Vagina (tissue), 2 donors: ENCODE measurements at regions not wholly inside any gene's neighbourhood (a gene's known extent, or its start where the extent isn't known, plus 50 kb on each side); places are given as distances from the start of the nearest gene placed in this dataset.

Experiments used
- DNase-seq, 2 donors: peaks; one replicate each; pipeline ENCODE4 v3.0.0-alpha.2; 2017; ENCODE audit errors: extremely low spot score in 2 of 2
- H3K27ac ChIP-seq: fragments of 200-600 bp; sonication (generic); one replicate; pipeline ENCODE4 v1.5.1; 2019
- H3K27me3 ChIP-seq: fragments of 200-600 bp; sonication (generic); one replicate; pipeline ENCODE4 v1.5.1; 2019
- H3K36me3 ChIP-seq, 2 donors: fragments of 200-600 bp; sonication (generic); one replicate each; pipeline ENCODE4 v1.5.1; 2017 to 2019
- H3K4me1 ChIP-seq: fragments of 200-600 bp; sonication (generic); one replicate; pipeline ENCODE4 v1.5.1; 2019
- H3K4me3 ChIP-seq, 2 donors: fragments of 200-600 bp; sonication (generic); 1 replicate in 1 of 2; 2 replicates in 1 of 2; pipeline ENCODE4 v1.5.1; 2016 to 2019
- H3K9me3 ChIP-seq: fragments of 200-600 bp; sonication (generic); one replicate; pipeline ENCODE4 v1.5.1; 2019
- CTCF ChIP-seq, 3 experiments: fragments of 450-650 bp in 2 of 3; fragments of 200-600 bp in 1 of 3; sonication (generic) in 1 of 3; IDR thresholded peaks; one replicate each; pipeline ENCODE4 v1.5.1; 2017 to 2019; ENCODE audit warnings: antibody characterized with exemption in 3 of 3, mild to moderate bottlenecking in 2 of 3, moderate library complexity in 2 of 3
- POLR2A ChIP-seq, 2 donors: fragments of 450-650 bp; IDR thresholded peaks; one replicate each; pipeline ENCODE4 v1.6.1; 2017; ENCODE audit warnings: antibody characterized with exemption in 2 of 2, mild to moderate bottlenecking in 2 of 2, moderate library complexity in 2 of 2
- POLR2AphosphoS5 ChIP-seq, 2 donors: sonication (generic); formaldehyde crosslinking; IDR thresholded peaks; one replicate each; pipeline ENCODE4 v1.9.0; 2017; ENCODE audit warnings: antibody characterized with exemption in 2 of 2, mild to moderate bottlenecking in 2 of 2, low read depth in 1 of 2; ENCODE audit not compliant: insufficient read depth in 1 of 2
- intact Hi-C: fragments of 100-400 bp; cut with DNase I; formaldehyde crosslinking; loops from one replicate; pipeline ENCODE4 v1.15.1; 2023

GRCh38 chr11:105553025-105553424 is 56.8 kb upstream of the GRIA4 start:
- no peak overlapping the region for H3K27ac ChIP-seq
- no peaks in the 10 kb centered on the region for H3K4me1 ChIP-seq
- no peak overlapping the region for H3K4me3 ChIP-seq
- intact Hi-C loops: no loop called here
- DNase-seq: no peak
- no peak for TF ChIP-seq POLR2AphosphoS5 (IDR thresholded peaks at IDR 0.05; ENCODE audit: insufficient read depth in 1 of 2, low read depth in 1 of 2)
- TF ChIP-seq CTCF (IDR thresholded peaks at IDR 0.05): no peak
- no peaks in the 10 kb centered on the region for H3K27me3 ChIP-seq
- H3K36me3 ChIP-seq: no peaks in the 10 kb centered on the region
- H3K9me3 ChIP-seq: no peaks in the 10 kb centered on the region

- Histone ChIP-seq H3K4me1 (no peaks in the 10 kb centered on the region), H3K27me3 (no peaks in the 10 kb centered on the region), H3K4me3 (no peak overlapping the region), H3K36me3 (no peaks in the 10 kb centered on the region), H3K27ac (no peak overlapping the region), H3K9me3 (no peaks in the 10 kb centered on the region)
- DNase-seq: no peak
- intact Hi-C loops: no loop called here
- no peak for TF ChIP-seq CTCF (IDR thresholded peaks at IDR 0.05)
- TF ChIP-seq POLR2AphosphoS5 (IDR thresholded peaks at IDR 0.05; ENCODE audit: insufficient read depth in 1 of 2, low read depth in 1 of 2): no peak
- no peak for TF ChIP-seq POLR2A (IDR thresholded peaks at IDR 0.05)
Observed at GRCh38 chr11:105548359-105548758, 61.5 kb upstream of the GRIA4 start.

- no peaks in the 10 kb centered on the region for H3K27me3 ChIP-seq
- no peak overlapping the region for H3K27ac ChIP-seq
- no peaks in the 10 kb centered on the region for H3K4me1 ChIP-seq
- DNase-seq: no peak
- intact Hi-C loops: no loop called here
- TF ChIP-seq CTCF (IDR thresholded peaks at IDR 0.05) (no peak), POLR2A (IDR thresholded peaks at IDR 0.05) (no peak), POLR2AphosphoS5 (IDR thresholded peaks at IDR 0.05; ENCODE audit: insufficient read depth in 1 of 2, low read depth in 1 of 2) (no peak)
- H3K9me3 ChIP-seq: no peaks in the 10 kb centered on the region
- H3K4me3 ChIP-seq: no peak overlapping the region
- H3K36me3 ChIP-seq: no peaks in the 10 kb centered on the region
Observed at GRCh38 chr11:105538588-105538987, 71.3 kb upstream of the GRIA4 start.

- Histone ChIP-seq H3K4me1 (no peaks in the 10 kb centered on the region), H3K27ac (no peak overlapping the region), H3K36me3 (no peaks in the 10 kb centered on the region), H3K9me3 (no peaks in the 10 kb centered on the region), H3K4me3 (no peak overlapping the region), H3K27me3 (no peaks in the 10 kb centered on the region)
- TF ChIP-seq CTCF (IDR thresholded peaks at IDR 0.05): no peak
- no peak for TF ChIP-seq POLR2AphosphoS5 (IDR thresholded peaks at IDR 0.05; ENCODE audit: insufficient read depth in 1 of 2, low read depth in 1 of 2)
- no peak for TF ChIP-seq POLR2A (IDR thresholded peaks at IDR 0.05)
- DNase-seq: no peak
- intact Hi-C loops: no loop called here
Observed at GRCh38 chr11:105537531-105537930, 72.3 kb upstream of the GRIA4 start.

- H3K27ac ChIP-seq: no peak overlapping the region
- no peak overlapping the region for H3K4me3 ChIP-seq
- H3K9me3 ChIP-seq: no peaks in the 10 kb centered on the region
- H3K4me1 ChIP-seq: no peaks in the 10 kb centered on the region
- no peaks in the 10 kb centered on the region for H3K36me3 ChIP-seq
- no peaks in the 10 kb centered on the region for H3K27me3 ChIP-seq
- TF ChIP-seq POLR2A (IDR thresholded peaks at IDR 0.05): no peak
- TF ChIP-seq POLR2AphosphoS5 (IDR thresholded peaks at IDR 0.05; ENCODE audit: insufficient read depth in 1 of 2, low read depth in 1 of 2): no peak
- TF ChIP-seq CTCF (IDR thresholded peaks at IDR 0.05): no peak
- DNase-seq: no peak
- intact Hi-C loops: no loop called here
Observed at GRCh38 chr11:105524286-105524685, 85.6 kb upstream of the GRIA4 start.
